HCT116 (cell line): ENCODE measurements at regions not wholly inside any gene's neighbourhood (a gene's known extent, or its start where the extent isn't known, plus 50 kb on each side); places are given as distances from the start of the nearest gene placed in this dataset.

Experiments
- ATAC-seq: fragments of 200-7000 bp; cut with Tn5 transposase; 2 replicates; pipeline ENCODE4 v1.9.1; 2020; ENCODE audit warnings: mild to moderate bottlenecking, moderate library complexity
- BruUV-seq: library from RNA; stranded (reverse); fragments of 400-500 nt; replicated peaks from 2 replicates; lab custom pipeline; 2021; lab: Mats Ljungman, UMichigan
- CTCF ChIA-PET: fragments of 300-600 bp; sonication (Branson Sonifier 250); formaldehyde crosslinking; loops from one replicate; lab custom pipeline; 2021; ENCODE audit warnings: antibody characterized with exemption; lab: Charles Lee
- POLR2A ChIA-PET: fragments of 300-600, 350-600 bp; sonication (Branson Sonifier 250); formaldehyde crosslinking; loops from one replicate; lab custom pipeline; 2021; ENCODE audit warnings: antibody characterized with exemption; lab: Charles Lee
- RAD21 ChIA-PET, 2 experiments: fragments of 300-600 bp; sonication (Branson Sonifier 250); formaldehyde crosslinking; loops; one replicate each; lab custom pipeline; 2023; ENCODE audit warnings: low total read pairs in 2 of 2; ENCODE audit not compliant: uncharacterized antibody in 2 of 2, unreplicated experiment in 2 of 2, low non-redundant PET in 1 of 2; lab: Charles Lee
- DNase-seq: peaks from one replicate; pipeline ENCODE4 v3.0.0-alpha.2; 2010; ENCODE audit warnings: low read depth, low spot score
- H2AFZ ChIP-seq: fragments of 200-600 bp; shearing (Covaris generic), sonication (generic); 2 replicates; pipeline ENCODE4 v1.6.1; 2017; ENCODE audit warnings: low read depth, mixed run types, mixed read lengths, antibody characterized with exemption, low read length; ENCODE audit not compliant: poor library complexity, severe bottlenecking
- H3K27ac ChIP-seq: 2 replicates; pipeline ENCODE4 v1.5.1; 2012; ENCODE audit warnings: low read depth, low read length
- H3K27me3 ChIP-seq: fragments of 200-600 bp; sonication (generic); 2 replicates; pipeline ENCODE4 v1.6.1; 2016; ENCODE audit warnings: mixed run types, low read length, mixed read lengths; ENCODE audit not compliant: insufficient read depth
- H3K36me3 ChIP-seq, 2 experiments: fragments of 200-500 bp in 1 of 2; fragments of 200-600 bp in 1 of 2; sonication (Bioruptor generic) in 1 of 2; sonication (generic) in 1 of 2; 2 replicates each; pipeline versions ENCODE4 v1.5.1 to v1.6.1; 2014 to 2016; ENCODE audit warnings: low read length in 2 of 2, inconsistent platforms in 1 of 2, mixed read lengths in 1 of 2, mixed run types in 1 of 2; ENCODE audit not compliant: insufficient read depth in 2 of 2, control insufficient read depth in 1 of 2
- H3K4me1 ChIP-seq, 2 experiments: fragments of 200-600 bp in 1 of 2; sonication (generic) in 1 of 2; 2 replicates each; pipeline versions ENCODE4 v1.5.1 to v1.6.1; 2012 to 2017; ENCODE audit warnings: low read length in 2 of 2, inconsistent platforms in 1 of 2, mild to moderate bottlenecking in 1 of 2, mixed read lengths in 1 of 2, mixed run types in 1 of 2, moderate library complexity in 1 of 2; ENCODE audit not compliant: insufficient read depth in 2 of 2, control insufficient read depth in 1 of 2
- H3K4me2 ChIP-seq: fragments of 200-600 bp; sonication (generic); 2 replicates; pipeline ENCODE4 v1.6.1; 2017; ENCODE audit warnings: mixed run types, low read length, mixed read lengths
- H3K4me3 ChIP-seq, 2 experiments: fragments of 200-600 bp in 1 of 2; sonication (generic) in 1 of 2; replicated peaks in 1 of 2; 2 replicates each; pipeline ENCODE4 v1.5.1; 2011 to 2016; ENCODE audit warnings: low read length in 2 of 2, control low read depth in 1 of 2, low read depth in 1 of 2, mild to moderate bottlenecking in 1 of 2, mixed read lengths in 1 of 2, mixed run types in 1 of 2
- H3K79me2 ChIP-seq: fragments of 200-600 bp; sonication (generic); 2 replicates; pipeline ENCODE4 v1.6.1; 2017; ENCODE audit warnings: mild to moderate bottlenecking, mixed run types, low read length, moderate library complexity, mixed read lengths; ENCODE audit not compliant: insufficient read depth
- H3K9ac ChIP-seq: fragments of 200-600 bp; sonication (generic); 2 replicates; pipeline ENCODE4 v1.6.1; 2016; ENCODE audit warnings: low read length, mixed read lengths
- H3K9me2 ChIP-seq: fragments of 200-600 bp; sonication (generic), shearing (Covaris generic); 2 replicates; pipeline ENCODE4 v1.6.1; 2017; ENCODE audit warnings: mixed run types, mild to moderate bottlenecking, moderate library complexity; ENCODE audit not compliant: insufficient read depth
- H3K9me3 ChIP-seq, 2 experiments: fragments of 200-500 bp in 1 of 2; fragments of 200-600 bp in 1 of 2; sonication (Bioruptor generic) in 1 of 2; sonication (generic) in 1 of 2; 2 replicates each; pipeline ENCODE4 v1.6.1; 2014 to 2017; ENCODE audit warnings: low read length in 2 of 2, mixed read lengths in 2 of 2, inconsistent platforms in 1 of 2, low read depth in 1 of 2, mild to moderate bottlenecking in 1 of 2, mixed run types in 1 of 2, moderate library complexity in 1 of 2; ENCODE audit not compliant: control insufficient read depth in 1 of 2, insufficient read depth in 1 of 2
- H4K20me1 ChIP-seq: fragments of 200-600 bp; sonication (generic), shearing (Covaris generic); 2 replicates; pipeline ENCODE4 v1.6.1; 2017; ENCODE audit warnings: mixed run types, mild to moderate bottlenecking, moderate library complexity; ENCODE audit not compliant: insufficient read depth
- CBX3 ChIP-seq: IDR thresholded peaks from 2 replicates; pipeline ENCODE4 v1.6.1; 2012; ENCODE audit warnings: low read depth
- CTCF ChIP-seq, 3 experiments: fragments of 200-600 bp in 1 of 3; sonication (generic) in 1 of 3; IDR thresholded peaks in 2 of 3; conservative IDR thresholded peaks in 1 of 3; 2 replicates each; pipeline ENCODE4 v1.5.1; 2012 to 2017; ENCODE audit warnings: low read depth in 2 of 3, low read length in 2 of 3, antibody characterized with exemption in 1 of 3, borderline replicate concordance in 1 of 3, control low read depth in 1 of 3, mild to moderate bottlenecking in 1 of 3, mixed read lengths in 1 of 3, mixed run types in 1 of 3, moderate library complexity in 1 of 3; ENCODE audit not compliant: insufficient read depth in 1 of 3
- EZH2 ChIP-seq: fragments of 200-600 bp; sonication (generic); IDR thresholded peaks from 2 replicates; pipeline ENCODE4 v1.6.1; 2017; ENCODE audit warnings: antibody characterized with exemption, mixed run types
- MAX ChIP-seq: IDR thresholded peaks from 2 replicates; pipeline ENCODE4 v1.6.1; 2012
- POLR2A ChIP-seq: IDR thresholded peaks from 2 replicates; pipeline ENCODE4 v1.7.0; 2011; ENCODE audit warnings: borderline replicate concordance; ENCODE audit not compliant: insufficient read depth, insufficient read length; ENCODE audit errors: extremely low read depth
- REST ChIP-seq: IDR thresholded peaks from 2 replicates; pipeline ENCODE4 v1.6.1; 2012; ENCODE audit warnings: low read depth
- SP1 ChIP-seq: IDR thresholded peaks from 2 replicates; pipeline ENCODE4 v1.6.1; 2012; ENCODE audit warnings: low read depth
- SRF ChIP-seq: IDR thresholded peaks from 2 replicates; pipeline ENCODE4 v1.6.1; 2012; ENCODE audit warnings: low read depth
- TCF7L2 ChIP-seq: IDR thresholded peaks from 2 replicates; pipeline ENCODE4 v1.7.0; 2011; ENCODE audit warnings: borderline replicate concordance, inconsistent platforms; ENCODE audit not compliant: insufficient read depth, insufficient read length; ENCODE audit errors: extremely low read depth
- ZFX ChIP-seq: fragments of 450-650 bp; IDR thresholded peaks from 2 replicates; pipeline ENCODE4 v1.6.1; 2017
- ZNF274 ChIP-seq: fragments of 200-500 bp; sonication (Bioruptor generic); IDR thresholded peaks from 2 replicates; pipeline ENCODE4 v1.6.1; 2014; ENCODE audit warnings: mild to moderate bottlenecking, low read depth, low read length, inconsistent platforms
- intact Hi-C: fragments of 100-400 bp; cut with micrococcal nuclease; formaldehyde crosslinking; loops from 2 replicates; pipeline ENCODE4 v1.10.0; 2022

DNA sequence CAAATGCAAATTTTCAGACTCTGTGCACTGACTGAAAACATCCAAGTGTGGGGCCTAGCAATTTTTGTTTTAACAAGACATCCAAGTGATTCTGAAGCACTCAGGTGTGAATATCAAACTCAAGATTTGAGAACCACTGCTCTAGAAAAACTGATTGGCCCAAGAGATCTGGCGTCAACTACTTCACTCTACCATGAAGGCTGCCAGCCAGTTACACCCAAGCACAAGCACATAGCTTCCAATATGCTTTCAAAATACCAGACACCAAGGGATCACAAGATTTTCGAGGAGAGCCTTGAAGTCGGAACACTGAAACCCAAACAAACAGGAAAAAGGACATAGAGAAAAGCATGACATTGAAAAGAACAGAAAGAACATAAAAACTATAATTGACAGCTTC is 140.2 kb downstream of the PTCHD4 start:
- ChIA-PET CTCF (no interaction called here), POLR2A (no interaction called here), RAD21 (no interaction called here)
- H3K27me3 ChIP-seq: no peaks in the 10 kb centered on the region
- no peak for DNase-seq
- no peaks in the 10 kb centered on the region for H3K9me2 ChIP-seq
- H3K9me3 ChIP-seq: no peaks in the 10 kb centered on the region
- ATAC-seq: no peak
- no peaks in the 10 kb centered on the region for H3K4me1 ChIP-seq
- no peak for TF ChIP-seq ZFX
- no peak for TF ChIP-seq SRF
- TF ChIP-seq POLR2A: no peak
- no peak for TF ChIP-seq ZNF274
- TF ChIP-seq SP1: no peak
- no peak for TF ChIP-seq EZH2
- no peak for TF ChIP-seq TCF7L2
- no peak for TF ChIP-seq CTCF (IDR thresholded peaks at IDR 0.05 in 2 of 3, conservative IDR thresholded peaks at IDR 0.05 in 1 of 3; ENCODE audit: borderline replicate concordance in 1 of 3, insufficient read depth in 1 of 3, low read depth in 2 of 3, low read length in 2 of 3)
- no peak for TF ChIP-seq MAX
- no peak for TF ChIP-seq REST
- TF ChIP-seq CBX3: no peak
- no peak overlapping the region for H3K9ac ChIP-seq
- no peaks in the 10 kb centered on the region for H4K20me1 ChIP-seq
- H3K79me2 ChIP-seq: no peaks in the 10 kb centered on the region
- H3K36me3 ChIP-seq: no peaks in the 10 kb centered on the region
- no peak overlapping the region for H3K4me3 ChIP-seq
- no peak overlapping the region for H2AFZ ChIP-seq
- no peak overlapping the region for H3K27ac ChIP-seq
- no TSS peak for BruUV-seq
- intact Hi-C loops: no loop called here
- no peak overlapping the region for H3K4me2 ChIP-seq
